ENCODE measurements at regions not wholly inside any gene's neighbourhood (a gene's known extent, or its start where the extent isn't known, plus 50 kb on each side); places are given as distances from the start of the nearest gene placed in this dataset.

DNA sequence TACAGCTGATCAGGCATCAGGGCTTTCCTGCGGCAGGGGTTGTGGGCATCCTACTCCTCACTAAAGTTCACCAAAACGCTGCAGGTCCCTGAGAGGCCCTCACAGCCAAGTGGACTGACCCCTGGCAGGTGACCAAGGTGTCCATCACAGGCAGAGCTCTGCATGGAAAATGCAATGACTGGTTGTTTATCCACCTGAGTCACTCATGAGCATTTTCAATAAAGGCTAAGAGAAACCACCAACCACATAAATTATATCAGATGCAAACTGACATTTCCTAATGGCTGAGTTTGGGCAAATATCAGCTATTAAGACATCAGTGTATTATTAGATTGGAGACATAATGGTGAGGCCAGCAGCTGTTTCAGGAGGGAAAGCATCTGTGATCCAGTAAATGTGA, 152.7 kb upstream of the SYNDIG1 start:
- TF ChIP-seq HMGXB4 (CRISPR knock-in tag; IDR thresholded peaks at IDR 0.05) (no peak), MTA3 (IDR thresholded peaks at IDR 0.05; ENCODE audit: borderline replicate concordance) (no peak)

Measured in K562 (cell line).